ENCODE measurements at regions not wholly inside any gene's neighbourhood (a gene's known extent, or its start where the extent isn't known, plus 50 kb on each side); places are given as distances from the start of the nearest gene placed in this dataset.

- Histone ChIP-seq H3K4me3 (no peak overlapping the region), H3K9me3 (no peaks in the 10 kb centered on the region), H3K36me3 (ENCODE audit: low read depth) (no peaks in the 10 kb centered on the region), H3K4me1 (ENCODE audit: low read depth) (no peaks in the 10 kb centered on the region)
- ATAC-seq (no peak), DNase-seq (no peak)
- no peak for TF ChIP-seq CTCF (IDR thresholded peaks at IDR 0.05)
- intact Hi-C loops (cut with DNase I, micrococcal nuclease) = no loop called here
Measured at GRCh38 chr5:18329328-18329727, 695.1 kb downstream of the TAF11L14 start.

GRCh38 chr5:18333841-18334240 is 699.6 kb downstream of the TAF11L14 start:
- Histone ChIP-seq H3K4me1 (ENCODE audit: low read depth) (no peaks in the 10 kb centered on the region), H3K9me3 (no peaks in the 10 kb centered on the region), H3K4me3 (no peak overlapping the region), H3K36me3 (ENCODE audit: low read depth) (no peaks in the 10 kb centered on the region)
- no peak for TF ChIP-seq CTCF (IDR thresholded peaks at IDR 0.05)
- ATAC-seq (no peak), DNase-seq (no peak)
- intact Hi-C loops (cut with DNase I, micrococcal nuclease) = no loop called here

- H3K9me3 ChIP-seq = no peaks in the 10 kb centered on the region
- TF ChIP-seq CTCF (IDR thresholded peaks at IDR 0.05) = no peak
- H3K4me1 ChIP-seq (ENCODE audit: low read depth) = no peaks in the 10 kb centered on the region
- no peaks in the 10 kb centered on the region for H3K36me3 ChIP-seq (ENCODE audit: low read depth)
- DNase-seq = no peak
- intact Hi-C loops (cut with DNase I, micrococcal nuclease) = no loop called here
- ATAC-seq = no peak
- H3K4me3 ChIP-seq = no peak overlapping the region
Measured at GRCh38 chr5:18334949-18335348, 700.7 kb downstream of the TAF11L14 start.

GRCh38 chr5:18354828-18355227 is 720.6 kb downstream of the TAF11L14 start:
- DNase-seq (no peak), ATAC-seq (no peak)
- intact Hi-C loops (cut with DNase I, micrococcal nuclease) = no loop called here
- Histone ChIP-seq H3K4me3 (no peak overlapping the region), H3K4me1 (ENCODE audit: low read depth) (no peaks in the 10 kb centered on the region), H3K9me3 (no peaks in the 10 kb centered on the region), H3K36me3 (ENCODE audit: low read depth) (no peaks in the 10 kb centered on the region)
- no peak for TF ChIP-seq CTCF (IDR thresholded peaks at IDR 0.05)

- intact Hi-C loops (cut with DNase I, micrococcal nuclease) = no loop called here
- no peak for TF ChIP-seq CTCF (IDR thresholded peaks at IDR 0.05)
- H3K4me1 ChIP-seq (ENCODE audit: low read depth) = no peaks in the 10 kb centered on the region
- ATAC-seq (no peak), DNase-seq (no peak)
- no peak overlapping the region for H3K4me3 ChIP-seq
- H3K9me3 ChIP-seq = no peaks in the 10 kb centered on the region
- no peaks in the 10 kb centered on the region for H3K36me3 ChIP-seq (ENCODE audit: low read depth)
Measured at GRCh38 chr5:18357486-18357885, 723.2 kb downstream of the TAF11L14 start.

- ATAC-seq (no peak), DNase-seq (no peak)
- intact Hi-C loops (cut with DNase I, micrococcal nuclease) = no loop called here
- no peak for TF ChIP-seq CTCF (IDR thresholded peaks at IDR 0.05)
- H3K4me3 ChIP-seq = no peak overlapping the region
- no peaks in the 10 kb centered on the region for H3K4me1 ChIP-seq (ENCODE audit: low read depth)
- no peaks in the 10 kb centered on the region for H3K9me3 ChIP-seq
- no peaks in the 10 kb centered on the region for H3K36me3 ChIP-seq (ENCODE audit: low read depth)
Measured at GRCh38 chr5:18366234-18366633, 732.0 kb downstream of the TAF11L14 start.
